Epithelial cell of proximal tubule (primary cell): ENCODE measurements at regions not wholly inside any gene's neighbourhood (a gene's known extent, or its start where the extent isn't known, plus 50 kb on each side); places are given as distances from the start of the nearest gene placed in this dataset.

ENCODE experiments used
- DNase-seq: peaks from one replicate; pipeline ENCODE4 v3.0.0-alpha.2; 2011; ENCODE audit warnings: low read depth
- H3K4me3 ChIP-seq: 2 replicates; pipeline ENCODE4 v1.5.1; 2011; ENCODE audit warnings: low read depth, mild to moderate bottlenecking, low read length
- TF ChIP-seq, protein P1 (sequence below): conservative IDR thresholded peaks from 2 replicates; pipeline ENCODE4 v1.5.1; 2012; ENCODE audit warnings: low read depth, mild to moderate bottlenecking, low read length

GRCh38 chr3:59246719-59247401 is 197.0 kb upstream of the CFAP20DC start:
- H3K4me3 ChIP-seq, result no peak overlapping the region
- DNase-seq, result no peak
- TF ChIP-seq, protein P1, sequence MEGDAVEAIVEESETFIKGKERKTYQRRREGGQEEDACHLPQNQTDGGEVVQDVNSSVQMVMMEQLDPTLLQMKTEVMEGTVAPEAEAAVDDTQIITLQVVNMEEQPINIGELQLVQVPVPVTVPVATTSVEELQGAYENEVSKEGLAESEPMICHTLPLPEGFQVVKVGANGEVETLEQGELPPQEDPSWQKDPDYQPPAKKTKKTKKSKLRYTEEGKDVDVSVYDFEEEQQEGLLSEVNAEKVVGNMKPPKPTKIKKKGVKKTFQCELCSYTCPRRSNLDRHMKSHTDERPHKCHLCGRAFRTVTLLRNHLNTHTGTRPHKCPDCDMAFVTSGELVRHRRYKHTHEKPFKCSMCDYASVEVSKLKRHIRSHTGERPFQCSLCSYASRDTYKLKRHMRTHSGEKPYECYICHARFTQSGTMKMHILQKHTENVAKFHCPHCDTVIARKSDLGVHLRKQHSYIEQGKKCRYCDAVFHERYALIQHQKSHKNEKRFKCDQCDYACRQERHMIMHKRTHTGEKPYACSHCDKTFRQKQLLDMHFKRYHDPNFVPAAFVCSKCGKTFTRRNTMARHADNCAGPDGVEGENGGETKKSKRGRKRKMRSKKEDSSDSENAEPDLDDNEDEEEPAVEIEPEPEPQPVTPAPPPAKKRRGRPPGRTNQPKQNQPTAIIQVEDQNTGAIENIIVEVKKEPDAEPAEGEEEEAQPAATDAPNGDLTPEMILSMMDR, result no peak

DNA sequence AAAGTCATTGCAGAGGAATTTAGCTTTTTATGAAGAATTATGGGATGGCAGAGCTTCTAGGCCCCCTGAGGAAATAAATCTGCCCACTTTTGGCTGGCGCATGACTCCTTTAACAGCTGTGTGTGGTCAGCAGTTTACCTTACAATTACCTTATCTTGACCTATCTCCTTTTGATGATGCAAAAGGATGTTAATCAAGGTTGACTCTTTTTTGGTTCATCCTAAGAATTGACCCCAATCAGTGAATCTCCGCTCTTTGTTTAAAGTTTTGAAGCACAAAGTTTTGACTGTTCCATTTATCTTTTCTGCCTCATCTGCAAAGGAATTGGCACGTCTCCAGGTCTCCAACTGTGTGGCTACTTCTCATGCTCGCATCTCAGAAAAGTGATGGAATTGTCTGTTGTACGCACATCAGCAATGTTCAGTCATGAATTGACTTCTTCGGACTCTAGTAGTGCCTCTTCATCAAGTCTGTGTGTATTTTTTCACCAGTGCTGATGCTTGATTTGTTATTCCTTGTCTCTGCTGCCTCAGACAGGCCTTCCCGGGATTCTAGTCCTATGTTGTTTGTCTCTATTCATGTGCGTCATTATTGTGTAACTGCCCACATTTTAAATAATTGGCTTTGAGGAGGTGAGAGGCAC is 196.2 kb upstream of the CFAP20DC start:
- no peak overlapping the region for H3K4me3 ChIP-seq
- DNase-seq, result no peak
- TF ChIP-seq, protein P1, result no peak

GRCh38 chr3:59245300-59245858 is 195.6 kb upstream of the CFAP20DC start:
- DNase-seq, result no peak
- TF ChIP-seq, protein P1, result no peak
- H3K4me3 ChIP-seq, result no peak overlapping the region

GRCh38 chr3:59244343-59244742 is 194.5 kb upstream of the CFAP20DC start:
- TF ChIP-seq, protein P1, result no peak
- DNase-seq, result no peak

DNA sequence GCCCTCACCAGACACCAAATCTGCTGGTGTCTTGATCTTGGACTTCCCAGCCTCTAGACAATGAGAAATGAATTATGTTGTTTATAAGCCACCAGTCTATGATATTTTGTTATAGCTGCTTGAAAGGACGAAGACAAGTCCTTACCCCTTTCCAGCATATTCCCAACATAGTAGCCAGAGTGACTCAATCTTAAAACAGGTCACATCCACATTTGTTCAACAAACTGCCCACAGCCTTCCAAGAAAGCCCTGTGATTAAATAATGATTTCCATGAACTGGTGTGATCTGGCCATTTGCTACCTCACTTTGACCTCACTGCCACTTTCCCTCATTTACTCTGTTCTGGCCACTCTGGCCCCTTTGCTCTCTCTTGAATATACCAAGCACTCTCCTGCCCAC is 193.7 kb upstream of the CFAP20DC start:
- no peak overlapping the region for H3K4me3 ChIP-seq
- TF ChIP-seq, protein P1, result no peak
- DNase-seq, result no peak

More at GRCh38 chr3:59244343-59244742, 194.5 kb upstream of the CFAP20DC start:
- H3K4me3 ChIP-seq, result no peak overlapping the region

DNA sequence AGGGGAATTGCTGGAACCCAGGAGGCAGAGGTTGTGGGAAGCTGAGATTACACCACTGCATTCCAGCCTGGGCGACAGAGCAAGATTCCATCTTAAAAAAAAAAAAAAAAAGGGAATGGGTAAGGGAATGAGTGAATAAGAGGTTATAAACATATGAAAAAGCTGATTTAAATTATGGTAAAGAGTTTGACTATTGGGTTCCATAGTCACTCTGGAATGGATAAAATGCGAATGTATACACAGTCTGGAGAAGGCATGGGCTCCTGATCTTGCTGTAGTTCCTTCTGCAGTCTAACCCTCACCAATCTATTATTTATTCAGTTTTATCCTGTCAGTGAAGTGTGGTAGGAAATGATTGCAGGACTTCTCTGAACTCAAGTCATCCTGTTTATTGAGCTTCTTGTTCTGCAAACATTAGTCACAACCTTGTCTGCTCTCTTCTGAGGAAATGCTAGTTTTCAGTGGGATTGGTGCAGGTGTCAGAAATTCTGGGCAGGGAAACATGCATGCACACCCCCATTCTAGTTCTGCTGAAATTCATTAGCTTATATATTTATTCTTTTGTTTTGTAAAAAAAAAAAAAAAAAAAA is 190.9 kb upstream of the CFAP20DC start:
- H3K4me3 ChIP-seq, result no peak overlapping the region
- DNase-seq, result no peak
- TF ChIP-seq, protein P1, result no peak
